Inflammatory macrophage treated with lipopolysaccharide for 4 hours (primary cell): ENCODE measurements at regions not wholly inside any gene's neighbourhood (a gene's known extent, or its start where the extent isn't known, plus 50 kb on each side); places are given as distances from the start of the nearest gene placed in this dataset.
A peak's percentile ranks its signal among the peaks of the same experiment; 100 is the strongest.
"Not testable (repeated sequence)": the region's sequence is repeated elsewhere in the genome, so short reads cannot be mapped to it uniquely, and the experiment has no call there.

Source experiments
- DNase-seq: peaks from one replicate; pipeline ENCODE4 v3.0.0-alpha.2; 2020

GRCh38 chr7:16130111-16131110 is 290.9 kb downstream of the CRPPA start:
- no peak for DNase-seq

GRCh38 chr7:16129431-16130110 is 291.8 kb downstream of the CRPPA start:
- no peak for DNase-seq

- DNase-seq = no peak
These were observed 298.1 kb downstream of the CRPPA start for GRCh38 chr7:16123117-16123770.

GRCh38 chr7:16121876-16122390 is 299.4 kb downstream of the CRPPA start:
- DNase-seq = no peak

- no peak for DNase-seq
These were observed 306.0 kb downstream of the CRPPA start for GRCh38 chr7:16115374-16115773.

GRCh38 chr7:16114633-16115032 is 306.7 kb downstream of the CRPPA start:
- no peak for DNase-seq

GRCh38 chr7:16114071-16114470 is 307.3 kb downstream of the CRPPA start:
- DNase-seq = no peak

- no peak for DNase-seq
These were observed 308.3 kb downstream of the CRPPA start for GRCh38 chr7:16113058-16113457.

- no peak for DNase-seq
These were observed 314.5 kb downstream of the CRPPA start for GRCh38 chr7:16106869-16107268.

GRCh38 chr7:16106300-16106699 is 315.0 kb downstream of the CRPPA start:
- DNase-seq = no peak

GRCh38 chr7:16099302-16099849 is 322.0 kb downstream of the CRPPA start:
- no peak for DNase-seq

- peak; percentile 6 for DNase-seq
These were observed 322.7 kb downstream of the CRPPA start for GRCh38 chr7:16098585-16099179.

GRCh38 chr7:16098058-16098457 is 323.3 kb downstream of the CRPPA start:
- DNase-seq = no peak

GRCh38 chr7:16095171-16095950 is 326.0 kb downstream of the CRPPA start:
- DNase-seq = no peak

- no peak for DNase-seq
These were observed 326.7 kb downstream of the CRPPA start for GRCh38 chr7:16094651-16095050.

- no peak for DNase-seq
These were observed 328.6 kb downstream of the CRPPA start for GRCh38 chr7:16092711-16093110.

GRCh38 chr7:16091701-16092310 is 329.5 kb downstream of the CRPPA start:
- no peak for DNase-seq

GRCh38 chr7:16089801-16090200 is 331.5 kb downstream of the CRPPA start:
- DNase-seq = no peak

- no peak for DNase-seq
These were observed 332.1 kb downstream of the CRPPA start for GRCh38 chr7:16089191-16089590.

GRCh38 chr7:16086743-16087142 is 334.6 kb downstream of the CRPPA start:
- DNase-seq = no peak

- DNase-seq = not testable (repeated sequence)
These were observed 335.6 kb downstream of the CRPPA start for GRCh38 chr7:16085780-16086179.
